Fibroblast of villous mesenchyme (primary cell): ENCODE measurements at regions not wholly inside any gene's neighbourhood (a gene's known extent, or its start where the extent isn't known, plus 50 kb on each side); places are given as distances from the start of the nearest gene placed in this dataset.

Experiments used
- DNase-seq: peaks from one replicate; pipeline ENCODE4 v3.0.0-alpha.2; 2010; ENCODE audit warnings: low read depth
- H3K4me3 ChIP-seq: 2 replicates; pipeline ENCODE4 v1.5.1; 2011; ENCODE audit warnings: low read depth, mild to moderate bottlenecking, low read length
- CTCF ChIP-seq: IDR thresholded peaks from 2 replicates; pipeline ENCODE4 v1.5.1; 2012; ENCODE audit warnings: low read depth, mild to moderate bottlenecking, low read length; ENCODE audit not compliant: insufficient read depth

- no peak overlapping the region for H3K4me3 ChIP-seq
- TF ChIP-seq CTCF = no peak
- DNase-seq = no peak
Observed at GRCh38 chr3:84522893-84523292, 435.9 kb upstream of the CADM2 start.

GRCh38 chr3:84536916-84537315, 421.9 kb upstream of the CADM2 start:
- DNase-seq = no peak

GRCh38 chr3:84538597-84538996, 420.2 kb upstream of the CADM2 start:
- H3K4me3 ChIP-seq = no peak overlapping the region
- no peak for DNase-seq
- no peak for TF ChIP-seq CTCF

More at GRCh38 chr3:84536916-84537315, 421.9 kb upstream of the CADM2 start:
- no peak for TF ChIP-seq CTCF
- H3K4me3 ChIP-seq = no peak overlapping the region

GRCh38 chr3:84547207-84547606, 411.6 kb upstream of the CADM2 start:
- no peak for TF ChIP-seq CTCF
- no peak for DNase-seq
- no peak overlapping the region for H3K4me3 ChIP-seq

GRCh38 chr3:84547971-84548970, 410.5 kb upstream of the CADM2 start:
- no peak for DNase-seq
- TF ChIP-seq CTCF = peak; percentile 12
- no peak overlapping the region for H3K4me3 ChIP-seq

- TF ChIP-seq CTCF = no peak
- H3K4me3 ChIP-seq = no peak overlapping the region
- no peak for DNase-seq
Observed at GRCh38 chr3:84555629-84556028, 403.2 kb upstream of the CADM2 start.
